CD4-positive, CD25-positive, alpha-beta regulatory T cell (primary cell): ENCODE measurements at regions not wholly inside any gene's neighbourhood (a gene's known extent, or its start where the extent isn't known, plus 50 kb on each side); places are given as distances from the start of the nearest gene placed in this dataset.

Experiments
- ATAC-seq, 2 donors: fragments of 150-1000 bp; cut with Tn5 transposase; one replicate each; pipeline ENCODE4 v1.10.0; 2021; ENCODE audit warnings: low read depth in 2 of 2, moderate number of reproducible peaks in 2 of 2, moderate library complexity in 1 of 2
- DNase-seq, 3 donors: peaks; one replicate each; pipeline versions ENCODE4 v3.0.0 to v3.0.0-alpha.2; 2012 to 2022; ENCODE audit warnings: mixed read lengths in 1 of 3
- H3K27ac ChIP-seq: one replicate; pipeline ENCODE4 v1.7.0; 2013; ENCODE audit warnings: mild to moderate bottlenecking, low read length; ENCODE audit not compliant: insufficient read depth, poor library complexity, severe bottlenecking
- H3K27me3 ChIP-seq: one replicate; pipeline ENCODE4 v1.7.0; 2013; ENCODE audit warnings: low read length; ENCODE audit not compliant: control insufficient read depth, insufficient read depth
- H3K36me3 ChIP-seq: one replicate; pipeline ENCODE4 v1.7.0; 2013; ENCODE audit warnings: mild to moderate bottlenecking, low read length, moderate library complexity; ENCODE audit not compliant: control insufficient read depth, insufficient read depth
- H3K4me1 ChIP-seq: 2 replicates; pipeline ENCODE4 v1.7.0; 2013; ENCODE audit warnings: mild to moderate bottlenecking, low read length; ENCODE audit not compliant: insufficient read depth, control insufficient read depth, poor library complexity, severe bottlenecking
- H3K4me3 ChIP-seq: one replicate; pipeline ENCODE4 v1.7.0; 2013; ENCODE audit warnings: low read depth, mild to moderate bottlenecking, low read length, moderate library complexity
- H3K9me3 ChIP-seq, 2 experiments: 1 replicate in 1 of 2; 2 replicates in 1 of 2; pipeline ENCODE4 v1.7.0; 2013; ENCODE audit warnings: low read length in 2 of 2, mild to moderate bottlenecking in 1 of 2, moderate library complexity in 1 of 2; ENCODE audit not compliant: control insufficient read depth in 2 of 2
- H3K27ac Mint-ChIP-seq, 3 donors: one replicate each; pipeline ENCODE4 v1.8.0; 2020 to 2022; ENCODE audit warnings: mild to moderate bottlenecking in 3 of 3, mixed read lengths in 3 of 3, moderate library complexity in 2 of 3
- H3K27me3 Mint-ChIP-seq: one replicate; pipeline ENCODE4 v1.8.0; 2022; ENCODE audit warnings: mild to moderate bottlenecking, mixed read lengths
- H3K36me3 Mint-ChIP-seq: one replicate; pipeline ENCODE4 v1.8.0; 2020; ENCODE audit warnings: mixed read lengths
- H3K4me1 Mint-ChIP-seq, 4 donors: one replicate each; pipeline ENCODE4 v1.8.0; 2020 to 2022; ENCODE audit warnings: mixed read lengths in 4 of 4, mild to moderate bottlenecking in 1 of 4
- H3K4me3 Mint-ChIP-seq, 4 donors: one replicate each; pipeline ENCODE4 v1.8.0; 2020 to 2022; ENCODE audit warnings: mild to moderate bottlenecking in 4 of 4, mixed read lengths in 4 of 4, moderate library complexity in 3 of 4
- H3K9me3 Mint-ChIP-seq, 7 donors: one replicate each; pipeline ENCODE4 v1.8.0; 2020 to 2022; ENCODE audit warnings: mixed read lengths in 7 of 7, mild to moderate bottlenecking in 3 of 7, moderate library complexity in 2 of 7

DNA sequence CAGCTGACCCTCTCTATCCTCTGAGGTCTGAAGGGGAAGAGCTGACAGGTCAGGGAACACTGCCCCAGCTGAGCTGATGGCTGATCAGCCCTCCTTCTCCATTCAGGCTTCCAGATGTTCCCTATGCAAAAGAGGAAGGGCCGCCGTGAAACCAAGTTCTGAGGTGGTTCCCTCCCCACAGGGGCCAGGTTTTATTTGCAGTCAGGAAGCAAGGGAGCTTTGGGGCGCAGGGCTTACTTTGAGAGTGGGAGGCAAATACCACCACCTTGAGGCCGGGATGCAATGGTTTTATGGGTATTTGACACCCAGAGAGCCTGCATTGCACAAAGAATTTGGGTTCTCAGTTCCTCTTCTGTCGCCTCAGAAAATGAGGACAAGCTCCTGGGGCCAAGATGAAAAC lies 186.9 kb downstream of the ARRDC4 start:
- ATAC-seq (no peak), DNase-seq (no peak)
- Histone ChIP-seq H3K27me3 (peaks cover 2% of the 10 kb centered on the region), H3K36me3 (no peaks in the 10 kb centered on the region), H3K4me3 (no peak overlapping the region), H3K27ac (no peak overlapping the region), H3K9me3 (no peaks in the 10 kb centered on the region), H3K4me1 (no peaks in the 10 kb centered on the region)
- Mint-ChIP-seq H3K4me3 (no peak overlapping the region), H3K36me3 (no peaks in the 10 kb centered on the region), H3K9me3 (peaks cover 0 to 2% (median 0%) of the 10 kb centered on the region in 7 donors), H3K27ac (no peak overlapping the region), H3K27me3 (peaks cover 5% of the 10 kb centered on the region), H3K4me1 (peaks cover 0 to 5% (median 0%) of the 10 kb centered on the region in 4 donors)

DNA sequence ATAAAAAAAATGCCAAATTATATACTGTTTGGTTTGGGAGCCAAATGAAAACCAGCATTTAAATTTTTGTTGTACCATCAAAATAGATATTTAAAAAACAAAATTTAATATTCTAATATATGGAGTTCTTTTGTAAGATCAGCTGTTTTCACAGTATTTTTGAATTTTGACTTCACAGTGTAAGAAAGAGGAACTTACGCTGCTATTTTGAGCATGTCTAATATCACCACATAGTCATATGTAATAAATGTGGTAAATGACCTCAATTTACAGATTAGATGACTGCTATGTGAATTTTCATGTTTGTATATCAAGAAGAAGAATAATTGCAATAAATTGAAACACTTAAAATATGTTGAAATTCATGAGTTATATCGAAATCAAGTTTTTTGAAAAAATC lies 189.6 kb downstream of the ARRDC4 start:
- Histone ChIP-seq H3K9me3 (no peaks in the 10 kb centered on the region), H3K27ac (no peak overlapping the region), H3K36me3 (no peaks in the 10 kb centered on the region), H3K4me3 (no peak overlapping the region), H3K27me3 (peaks cover 2% of the 10 kb centered on the region), H3K4me1 (no peaks in the 10 kb centered on the region)
- DNase-seq (no peak), ATAC-seq (no peak)
- Mint-ChIP-seq H3K4me1 (peaks cover 0 to 5% (median 0%) of the 10 kb centered on the region in 4 donors), H3K36me3 (no peaks in the 10 kb centered on the region), H3K4me3 (no peak overlapping the region), H3K9me3 (peaks cover 0 to 2% (median 0%) of the 10 kb centered on the region in 7 donors), H3K27ac (no peak overlapping the region), H3K27me3 (peaks cover 5% of the 10 kb centered on the region)

DNA sequence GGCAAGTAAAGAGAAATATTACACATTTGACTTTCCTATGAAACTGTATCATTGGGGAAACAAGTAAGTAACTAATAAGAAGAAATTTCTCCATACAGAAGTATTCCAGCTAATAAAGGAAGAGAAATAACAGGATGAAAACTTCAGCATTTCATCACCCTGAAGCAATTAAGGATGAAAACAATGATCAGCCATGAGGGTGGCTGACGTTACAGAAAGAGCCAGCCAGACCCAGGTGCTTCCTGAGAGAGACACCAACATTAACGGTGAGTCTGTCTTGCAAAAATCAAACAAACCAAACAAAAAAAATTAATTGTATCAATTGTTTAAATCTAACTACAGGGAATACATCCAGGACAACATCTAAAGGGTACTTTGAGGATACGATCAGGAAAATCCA lies 190.0 kb downstream of the ARRDC4 start:
- Histone ChIP-seq H3K27ac (no peak overlapping the region), H3K4me3 (no peak overlapping the region), H3K9me3 (no peaks in the 10 kb centered on the region), H3K36me3 (no peaks in the 10 kb centered on the region), H3K27me3 (peaks cover 2% of the 10 kb centered on the region), H3K4me1 (no peaks in the 10 kb centered on the region)
- H3K9me3 Mint-ChIP-seq = peaks cover 0 to 2% (median 0%) of the 10 kb centered on the region in 7 donors
- no peak overlapping the region for H3K27ac Mint-ChIP-seq
- H3K27me3 Mint-ChIP-seq = peaks cover 5% of the 10 kb centered on the region
- peaks cover 0 to 5% (median 0%) of the 10 kb centered on the region in 4 donors for H3K4me1 Mint-ChIP-seq
- H3K36me3 Mint-ChIP-seq = no peaks in the 10 kb centered on the region
- H3K4me3 Mint-ChIP-seq = no peak overlapping the region
- no peak for ATAC-seq
- no peak for DNase-seq

DNA sequence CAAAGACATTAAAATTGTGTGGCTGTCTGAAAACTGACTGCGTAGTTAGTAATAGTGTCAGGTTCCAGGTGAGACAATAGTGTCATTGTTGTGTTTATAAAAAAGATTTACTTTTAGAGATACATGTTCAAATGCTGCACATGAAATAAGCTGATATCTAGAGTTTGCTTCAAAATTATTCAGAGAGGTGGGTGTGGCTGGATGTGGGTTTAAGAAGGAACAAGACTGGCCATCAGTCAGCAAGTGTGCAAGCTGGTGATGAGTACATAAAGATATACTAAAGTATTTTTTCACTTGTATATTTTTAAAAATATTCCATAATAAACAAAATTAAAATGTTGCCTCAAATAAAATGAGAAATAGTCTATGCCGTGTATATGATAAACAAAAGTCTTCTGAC lies 190.6 kb downstream of the ARRDC4 start:
- DNase-seq = no peak
- no peak overlapping the region for H3K4me3 ChIP-seq
- H3K4me3 Mint-ChIP-seq = no peak overlapping the region
- peaks cover 5% of the 10 kb centered on the region for H3K27me3 Mint-ChIP-seq
- H3K36me3 ChIP-seq = no peaks in the 10 kb centered on the region
- H3K9me3 Mint-ChIP-seq = peaks cover 0 to 2% (median 0%) of the 10 kb centered on the region in 7 donors
- ATAC-seq = no peak
- no peaks in the 10 kb centered on the region for H3K4me1 ChIP-seq
- no peak overlapping the region for H3K27ac Mint-ChIP-seq
- no peak overlapping the region for H3K27ac ChIP-seq
- H3K9me3 ChIP-seq = no peaks in the 10 kb centered on the region
- H3K4me1 Mint-ChIP-seq = peaks cover 0 to 5% (median 0%) of the 10 kb centered on the region in 4 donors
- no peaks in the 10 kb centered on the region for H3K36me3 Mint-ChIP-seq
- peaks cover 2% of the 10 kb centered on the region for H3K27me3 ChIP-seq

DNA sequence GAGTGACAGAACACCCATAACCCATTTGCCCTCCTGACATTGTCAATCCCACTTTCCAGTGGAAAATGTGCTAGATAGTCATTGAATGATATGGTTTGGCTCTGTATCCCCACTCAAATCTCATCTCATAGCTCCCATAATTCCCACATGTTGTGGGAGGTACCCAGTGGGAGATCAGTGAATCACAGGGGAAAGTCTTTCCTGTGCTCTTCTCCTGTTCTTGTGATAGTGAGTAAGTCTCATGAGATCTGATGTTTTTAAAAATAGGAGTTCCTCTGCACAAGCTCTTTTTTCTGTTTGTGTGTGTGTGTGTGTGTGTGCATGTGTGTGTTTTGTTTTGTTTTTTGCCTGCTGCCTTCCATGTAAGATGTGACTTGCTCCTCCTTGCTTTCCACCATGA lies 191.7 kb downstream of the ARRDC4 start:
- Histone ChIP-seq H3K36me3 (no peaks in the 10 kb centered on the region), H3K27ac (no peak overlapping the region), H3K27me3 (no peaks in the 10 kb centered on the region), H3K4me1 (no peaks in the 10 kb centered on the region), H3K9me3 (no peaks in the 10 kb centered on the region), H3K4me3 (no peak overlapping the region)
- ATAC-seq (no peak), DNase-seq (no peak)
- Mint-ChIP-seq H3K4me3 (no peak overlapping the region), H3K9me3 (peaks cover 0 to 2% (median 0%) of the 10 kb centered on the region in 7 donors), H3K27me3 (peaks cover 5% of the 10 kb centered on the region), H3K27ac (no peak overlapping the region), H3K4me1 (no peaks in the 10 kb centered on the region), H3K36me3 (no peaks in the 10 kb centered on the region)

DNA sequence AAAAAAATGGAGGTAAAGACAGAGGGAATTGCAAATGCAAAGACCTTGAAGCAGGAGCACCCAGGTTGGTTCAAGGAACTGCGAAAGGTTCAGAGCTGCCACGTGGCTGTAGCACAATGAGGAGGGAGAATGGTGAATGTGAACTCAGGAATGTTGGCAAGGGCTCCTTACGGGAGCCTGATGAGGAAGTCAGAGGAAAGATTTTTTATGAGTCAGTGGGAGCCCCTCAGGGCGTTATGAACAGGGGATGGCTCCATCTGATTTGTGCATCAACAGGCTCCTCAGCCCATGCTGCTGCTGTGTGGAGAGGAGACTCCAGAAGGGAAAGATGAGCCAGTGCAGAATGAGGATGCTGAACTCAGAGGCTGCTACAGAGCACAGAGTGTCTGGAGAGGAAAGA lies 194.4 kb downstream of the ARRDC4 start:
- ATAC-seq (no peak), DNase-seq (no peak)
- Mint-ChIP-seq H3K4me1 (peaks cover 0 to 8% (median 6%) of the 10 kb centered on the region in 4 donors), H3K36me3 (no peaks in the 10 kb centered on the region), H3K27me3 (peaks cover 5% of the 10 kb centered on the region), H3K27ac (no peak overlapping the region), H3K4me3 (no peak overlapping the region), H3K9me3 (peaks cover 0 to 1% (median 0%) of the 10 kb centered on the region in 7 donors)
- Histone ChIP-seq H3K27ac (no peak overlapping the region), H3K4me1 (no peaks in the 10 kb centered on the region), H3K36me3 (no peaks in the 10 kb centered on the region), H3K27me3 (no peaks in the 10 kb centered on the region), H3K9me3 (no peaks in the 10 kb centered on the region), H3K4me3 (no peak overlapping the region)

DNA sequence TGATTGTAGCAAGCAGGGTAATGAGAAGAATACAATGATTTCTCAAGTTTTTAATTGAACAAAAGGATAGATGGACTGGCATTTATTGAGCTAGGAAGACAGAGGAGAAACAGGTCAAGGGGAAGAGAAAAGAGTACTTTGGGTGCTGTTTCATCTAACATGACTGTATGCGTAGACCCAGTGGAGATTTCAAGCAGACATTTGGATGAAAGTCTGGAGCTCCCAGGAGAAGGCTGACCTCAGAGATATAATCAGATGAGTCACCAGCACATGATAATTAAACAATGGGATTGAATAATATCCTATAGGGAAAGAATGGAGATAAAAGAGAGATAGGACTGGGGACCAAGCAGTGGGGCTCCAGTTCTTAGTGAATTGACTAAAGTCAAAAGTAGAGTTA lies 194.9 kb downstream of the ARRDC4 start:
- no peak for ATAC-seq
- Mint-ChIP-seq H3K27me3 (peaks cover 5% of the 10 kb centered on the region), H3K9me3 (peaks cover 0 to 1% (median 0%) of the 10 kb centered on the region in 7 donors), H3K27ac (no peak overlapping the region), H3K4me3 (no peak overlapping the region), H3K36me3 (no peaks in the 10 kb centered on the region), H3K4me1 (peaks cover 3 to 13% (median 10%) of the 10 kb centered on the region in 4 donors)
- no peak for DNase-seq
- Histone ChIP-seq H3K4me1 (no peaks in the 10 kb centered on the region), H3K27me3 (no peaks in the 10 kb centered on the region), H3K9me3 (no peaks in the 10 kb centered on the region), H3K4me3 (no peak overlapping the region), H3K36me3 (no peaks in the 10 kb centered on the region), H3K27ac (no peak overlapping the region)

DNA sequence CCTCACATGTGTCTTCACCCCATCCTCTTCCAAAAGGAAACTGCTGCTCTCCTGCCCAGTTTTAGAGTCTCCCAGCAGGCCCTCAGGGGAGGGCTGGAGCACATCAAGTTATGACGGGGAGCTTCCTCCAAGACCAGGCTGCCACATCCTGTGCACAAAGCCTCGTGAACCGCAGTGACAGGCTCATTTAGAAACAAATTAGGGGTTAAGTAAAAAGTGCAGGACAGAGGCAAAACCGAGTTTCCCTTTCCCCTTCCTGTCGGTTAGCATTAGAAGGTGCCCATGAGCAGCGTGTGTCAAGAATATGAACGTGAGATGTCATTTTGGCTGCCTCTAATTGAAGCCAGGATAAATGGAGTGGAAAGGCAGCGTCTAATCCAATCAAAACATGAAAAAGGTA lies 199.7 kb downstream of the ARRDC4 start:
- no peaks in the 10 kb centered on the region for H3K36me3 ChIP-seq
- no peaks in the 10 kb centered on the region for H3K9me3 ChIP-seq
- Mint-ChIP-seq H3K27ac (peak overlapping the region in 2 of 3 donors; percentile 81 to 82), H3K4me3 (peak overlapping the region in 1 of 4 donors; percentile 23), H3K36me3 (no peaks in the 10 kb centered on the region), H3K27me3 (no peaks in the 10 kb centered on the region), H3K9me3 (peaks cover 0 to 1% (median 0%) of the 10 kb centered on the region in 7 donors), H3K4me1 (peaks cover 9 to 24% (median 14%) of the 10 kb centered on the region in 4 donors)
- DNase-seq = peak in 2 of 3 donors; percentile 52 to 77
- ATAC-seq = peak in 1 of 2 donors; percentile 73
- no peaks in the 10 kb centered on the region for H3K27me3 ChIP-seq
- H3K4me3 ChIP-seq = peak overlapping the region; percentile 33
- H3K27ac ChIP-seq = no peak overlapping the region
- peaks cover 4% of the 10 kb centered on the region for H3K4me1 ChIP-seq
